Esophagus muscularis mucosa (tissue), 4 donors: ENCODE measurements at regions not wholly inside any gene's neighbourhood (a gene's known extent, or its start where the extent isn't known, plus 50 kb on each side); places are given as distances from the start of the nearest gene placed in this dataset.

Experiments
- EP300 ChIP-seq: sonication (generic); formaldehyde crosslinking; IDR thresholded peaks from one replicate; pipeline ENCODE4 v1.6.1; 2017; ENCODE audit warnings: antibody characterized with exemption
- POLR2A ChIP-seq: fragments of 450-650 bp; IDR thresholded peaks from one replicate; pipeline ENCODE4 v1.6.1; 2017; ENCODE audit warnings: antibody characterized with exemption, moderate library complexity, mild to moderate bottlenecking, low read depth
- TF ChIP-seq, protein P1 (sequence below), 3 experiments: fragments of 200-600 bp in 2 of 3; fragments of 450-650 bp in 1 of 3; sonication (generic) in 2 of 3; IDR thresholded peaks; one replicate each; pipeline ENCODE4 v1.5.1; 2017 to 2019; ENCODE audit warnings: antibody characterized with exemption in 3 of 3, mild to moderate bottlenecking in 2 of 3, moderate library complexity in 1 of 3

GRCh38 chr2:750628-751027, 73.4 kb upstream of the TMEM18 start:
- TF ChIP-seq, protein P1, sequence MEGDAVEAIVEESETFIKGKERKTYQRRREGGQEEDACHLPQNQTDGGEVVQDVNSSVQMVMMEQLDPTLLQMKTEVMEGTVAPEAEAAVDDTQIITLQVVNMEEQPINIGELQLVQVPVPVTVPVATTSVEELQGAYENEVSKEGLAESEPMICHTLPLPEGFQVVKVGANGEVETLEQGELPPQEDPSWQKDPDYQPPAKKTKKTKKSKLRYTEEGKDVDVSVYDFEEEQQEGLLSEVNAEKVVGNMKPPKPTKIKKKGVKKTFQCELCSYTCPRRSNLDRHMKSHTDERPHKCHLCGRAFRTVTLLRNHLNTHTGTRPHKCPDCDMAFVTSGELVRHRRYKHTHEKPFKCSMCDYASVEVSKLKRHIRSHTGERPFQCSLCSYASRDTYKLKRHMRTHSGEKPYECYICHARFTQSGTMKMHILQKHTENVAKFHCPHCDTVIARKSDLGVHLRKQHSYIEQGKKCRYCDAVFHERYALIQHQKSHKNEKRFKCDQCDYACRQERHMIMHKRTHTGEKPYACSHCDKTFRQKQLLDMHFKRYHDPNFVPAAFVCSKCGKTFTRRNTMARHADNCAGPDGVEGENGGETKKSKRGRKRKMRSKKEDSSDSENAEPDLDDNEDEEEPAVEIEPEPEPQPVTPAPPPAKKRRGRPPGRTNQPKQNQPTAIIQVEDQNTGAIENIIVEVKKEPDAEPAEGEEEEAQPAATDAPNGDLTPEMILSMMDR (IDR thresholded peaks at IDR 0.05), result no peak
- TF ChIP-seq POLR2A, result no peak
- no peak for TF ChIP-seq EP300
